ENCODE measurements at regions not wholly inside any gene's neighbourhood (a gene's known extent, or its start where the extent isn't known, plus 50 kb on each side); places are given as distances from the start of the nearest gene placed in this dataset.

- H3K36me3 ChIP-seq (ENCODE audit: control insufficient read depth in 2 of 3, insufficient read depth in 3 of 3, low read length in 3 of 3) = no peaks in the 10 kb centered on the region
- H3K4me3 Mint-ChIP-seq = no peak overlapping the region
- no peaks in the 10 kb centered on the region for H3K4me1 ChIP-seq (ENCODE audit: control insufficient read depth in 2 of 2, insufficient read depth in 2 of 2, low read length in 2 of 2)
- H3K27ac ChIP-seq (ENCODE audit: low read depth, low read length) = no peak overlapping the region
- no peaks in the 10 kb centered on the region for H3K9me3 ChIP-seq (ENCODE audit: control insufficient read depth in 2 of 3, low read length in 3 of 3)
- H3K27me3 Mint-ChIP-seq = peaks cover 0 to 21% (median 14%) of the 10 kb centered on the region in 5 donors
- no peaks in the 10 kb centered on the region for H3K36me3 Mint-ChIP-seq
- H3K9me3 Mint-ChIP-seq = no peaks in the 10 kb centered on the region
- no peak for DNase-seq
- ChIA-PET POLR2A (no interaction called here), CTCF (no interaction called here)
- no peaks in the 10 kb centered on the region for H3K4me1 Mint-ChIP-seq
- ATAC-seq = no peak
- no peaks in the 10 kb centered on the region for H3K27me3 ChIP-seq (ENCODE audit: control insufficient read depth in 2 of 2, insufficient read depth in 2 of 2, low read length in 2 of 2)
- intact Hi-C loops (cut with micrococcal nuclease) = no loop called here
- no peak overlapping the region for H3K4me3 ChIP-seq (ENCODE audit: low read length)
- H3K27ac Mint-ChIP-seq = no peak overlapping the region
These were observed 301.1 kb upstream of the KAZN start for GRCh38 chr1:14297356-14297755.

- ATAC-seq = no peak
- Histone ChIP-seq H3K36me3 (ENCODE audit: control insufficient read depth in 2 of 3, insufficient read depth in 3 of 3, low read length in 3 of 3) (no peaks in the 10 kb centered on the region), H3K4me3 (ENCODE audit: low read length) (no peak overlapping the region), H3K9me3 (ENCODE audit: control insufficient read depth in 2 of 3, low read length in 3 of 3) (no peaks in the 10 kb centered on the region), H3K27ac (ENCODE audit: low read depth, low read length) (no peak overlapping the region), H3K4me1 (ENCODE audit: control insufficient read depth in 2 of 2, insufficient read depth in 2 of 2, low read length in 2 of 2) (no peaks in the 10 kb centered on the region), H3K27me3 (ENCODE audit: control insufficient read depth in 2 of 2, insufficient read depth in 2 of 2, low read length in 2 of 2) (no peaks in the 10 kb centered on the region)
- intact Hi-C loops (cut with micrococcal nuclease) = no loop called here
- CTCF ChIA-PET = no interaction called here
- Mint-ChIP-seq H3K27me3 (peaks cover 0 to 19% (median 15%) of the 10 kb centered on the region in 5 donors), H3K4me3 (no peak overlapping the region), H3K9me3 (no peaks in the 10 kb centered on the region), H3K27ac (no peak overlapping the region), H3K36me3 (no peaks in the 10 kb centered on the region), H3K4me1 (no peaks in the 10 kb centered on the region)
- no peak for DNase-seq
- POLR2A ChIA-PET = no interaction called here
These were observed 299.7 kb upstream of the KAZN start for GRCh38 chr1:14298806-14299205.

- Histone ChIP-seq H3K27me3 (ENCODE audit: control insufficient read depth in 2 of 2, insufficient read depth in 2 of 2, low read length in 2 of 2) (no peaks in the 10 kb centered on the region), H3K36me3 (ENCODE audit: control insufficient read depth in 2 of 3, insufficient read depth in 3 of 3, low read length in 3 of 3) (no peaks in the 10 kb centered on the region), H3K4me3 (ENCODE audit: low read length) (no peak overlapping the region), H3K9me3 (ENCODE audit: control insufficient read depth in 2 of 3, low read length in 3 of 3) (no peaks in the 10 kb centered on the region), H3K27ac (ENCODE audit: low read depth, low read length) (no peak overlapping the region), H3K4me1 (ENCODE audit: control insufficient read depth in 2 of 2, insufficient read depth in 2 of 2, low read length in 2 of 2) (no peaks in the 10 kb centered on the region)
- Mint-ChIP-seq H3K4me3 (no peak overlapping the region), H3K27me3 (peaks cover 0 to 21% (median 16%) of the 10 kb centered on the region in 5 donors), H3K27ac (no peak overlapping the region), H3K4me1 (no peaks in the 10 kb centered on the region), H3K36me3 (no peaks in the 10 kb centered on the region), H3K9me3 (no peaks in the 10 kb centered on the region)
- POLR2A ChIA-PET = no interaction called here
- no peak for DNase-seq
- CTCF ChIA-PET = no interaction called here
- intact Hi-C loops (cut with micrococcal nuclease) = no loop called here
- no peak for ATAC-seq
These were observed 297.3 kb upstream of the KAZN start for GRCh38 chr1:14300991-14301703.

DNA sequence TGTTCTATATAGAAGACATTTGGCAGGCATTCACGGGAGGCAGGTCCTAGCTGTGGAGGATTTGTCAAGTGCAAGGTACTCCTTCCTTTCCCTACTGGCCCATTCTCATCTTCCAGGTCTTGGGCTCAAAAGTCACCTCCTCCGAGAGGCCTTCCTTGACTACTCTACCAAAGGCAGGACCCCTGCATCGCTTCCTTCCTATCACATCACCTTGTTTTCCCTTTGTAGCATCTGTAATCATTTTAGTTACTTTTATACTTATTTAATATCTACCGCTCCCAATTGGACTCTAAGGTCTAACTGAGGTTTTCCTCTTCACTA is 296.8 kb upstream of the KAZN start:
- intact Hi-C loops (cut with micrococcal nuclease) = no loop called here
- no peak overlapping the region for H3K4me3 Mint-ChIP-seq
- no peaks in the 10 kb centered on the region for H3K9me3 ChIP-seq (ENCODE audit: control insufficient read depth in 2 of 3, low read length in 3 of 3)
- no peaks in the 10 kb centered on the region for H3K27me3 ChIP-seq (ENCODE audit: control insufficient read depth in 2 of 2, insufficient read depth in 2 of 2, low read length in 2 of 2)
- DNase-seq (no peak), ATAC-seq (no peak)
- H3K36me3 Mint-ChIP-seq = no peaks in the 10 kb centered on the region
- H3K27ac ChIP-seq (ENCODE audit: low read depth, low read length) = no peak overlapping the region
- H3K27me3 Mint-ChIP-seq = peaks cover 0 to 21% (median 16%) of the 10 kb centered on the region in 5 donors
- no peaks in the 10 kb centered on the region for H3K4me1 ChIP-seq (ENCODE audit: control insufficient read depth in 2 of 2, insufficient read depth in 2 of 2, low read length in 2 of 2)
- no peak overlapping the region for H3K27ac Mint-ChIP-seq
- ChIA-PET POLR2A (no interaction called here), CTCF (no interaction called here)
- H3K4me3 ChIP-seq (ENCODE audit: low read length) = no peak overlapping the region
- H3K36me3 ChIP-seq (ENCODE audit: control insufficient read depth in 2 of 3, insufficient read depth in 3 of 3, low read length in 3 of 3) = no peaks in the 10 kb centered on the region
- H3K4me1 Mint-ChIP-seq = no peaks in the 10 kb centered on the region
- no peaks in the 10 kb centered on the region for H3K9me3 Mint-ChIP-seq

DNA sequence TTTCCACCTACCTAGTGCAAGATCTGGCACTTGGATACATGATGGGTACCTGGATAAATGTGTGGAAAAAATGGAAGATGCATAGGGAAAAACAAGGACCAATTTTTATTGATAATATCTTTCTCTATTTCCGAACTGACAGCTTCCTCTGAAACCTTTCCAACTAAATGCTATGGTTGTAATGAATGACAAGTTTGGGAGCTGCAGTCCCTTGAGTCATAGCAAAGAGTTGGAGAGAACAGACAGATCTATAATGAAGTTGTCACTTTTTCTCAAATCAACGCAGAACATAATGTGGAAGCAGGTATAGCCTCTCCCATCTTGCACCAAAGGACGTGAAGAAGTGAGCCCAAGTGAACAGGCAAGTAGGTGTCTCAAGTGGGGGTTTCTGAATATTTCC is 296.5 kb upstream of the KAZN start:
- no peaks in the 10 kb centered on the region for H3K9me3 ChIP-seq (ENCODE audit: control insufficient read depth in 2 of 3, low read length in 3 of 3)
- DNase-seq = no peak
- no peak overlapping the region for H3K27ac ChIP-seq (ENCODE audit: low read depth, low read length)
- no peak overlapping the region for H3K27ac Mint-ChIP-seq
- no peaks in the 10 kb centered on the region for H3K36me3 ChIP-seq (ENCODE audit: control insufficient read depth in 2 of 3, insufficient read depth in 3 of 3, low read length in 3 of 3)
- H3K27me3 Mint-ChIP-seq = peaks cover 2 to 21% (median 18%) of the 10 kb centered on the region in 5 donors
- ATAC-seq = no peak
- no peaks in the 10 kb centered on the region for H3K4me1 Mint-ChIP-seq
- CTCF ChIA-PET = no interaction called here
- H3K36me3 Mint-ChIP-seq = no peaks in the 10 kb centered on the region
- H3K4me1 ChIP-seq (ENCODE audit: control insufficient read depth in 2 of 2, insufficient read depth in 2 of 2, low read length in 2 of 2) = no peaks in the 10 kb centered on the region
- H3K4me3 ChIP-seq (ENCODE audit: low read length) = no peak overlapping the region
- POLR2A ChIA-PET = no interaction called here
- peaks cover 0 to under 1% (median 0%) of the 10 kb centered on the region in 11 donors for H3K9me3 Mint-ChIP-seq
- no peak overlapping the region for H3K4me3 Mint-ChIP-seq
- intact Hi-C loops (cut with micrococcal nuclease) = no loop called here
- H3K27me3 ChIP-seq (ENCODE audit: control insufficient read depth in 2 of 2, insufficient read depth in 2 of 2, low read length in 2 of 2) = no peaks in the 10 kb centered on the region

DNA sequence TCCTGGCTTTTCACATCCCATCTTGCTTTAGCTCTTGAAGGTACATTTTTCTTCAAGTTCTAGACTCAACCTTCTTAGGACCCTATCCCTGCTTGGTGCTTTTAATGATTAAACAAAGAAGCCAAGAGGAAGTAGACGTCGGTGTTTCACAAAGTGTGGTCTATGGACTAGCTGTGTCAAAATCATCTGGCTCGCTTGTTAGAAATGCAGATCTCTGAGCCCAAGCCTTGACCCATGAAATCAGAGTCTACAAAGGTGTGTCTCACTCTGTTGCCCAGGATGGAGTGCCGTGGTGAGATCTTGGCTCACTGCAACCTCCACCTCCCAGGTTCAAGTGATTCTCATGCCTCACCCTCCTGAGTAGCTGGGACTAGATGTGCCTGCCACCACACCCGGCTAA is 295.5 kb upstream of the KAZN start:
- H3K36me3 Mint-ChIP-seq = no peaks in the 10 kb centered on the region
- peaks cover 0 to 2% (median 0%) of the 10 kb centered on the region in 11 donors for H3K9me3 Mint-ChIP-seq
- no peaks in the 10 kb centered on the region for H3K27me3 ChIP-seq (ENCODE audit: control insufficient read depth in 2 of 2, insufficient read depth in 2 of 2, low read length in 2 of 2)
- ATAC-seq (no peak), DNase-seq (no peak)
- intact Hi-C loops (cut with micrococcal nuclease) = no loop called here
- H3K36me3 ChIP-seq (ENCODE audit: control insufficient read depth in 2 of 3, insufficient read depth in 3 of 3, low read length in 3 of 3) = no peaks in the 10 kb centered on the region
- H3K9me3 ChIP-seq (ENCODE audit: control insufficient read depth in 2 of 3, low read length in 3 of 3) = no peaks in the 10 kb centered on the region
- H3K4me1 ChIP-seq (ENCODE audit: control insufficient read depth in 2 of 2, insufficient read depth in 2 of 2, low read length in 2 of 2) = no peaks in the 10 kb centered on the region
- no peaks in the 10 kb centered on the region for H3K4me1 Mint-ChIP-seq
- no peak overlapping the region for H3K27ac Mint-ChIP-seq
- POLR2A ChIA-PET = no interaction called here
- H3K27ac ChIP-seq (ENCODE audit: low read depth, low read length) = no peak overlapping the region
- H3K27me3 Mint-ChIP-seq = peaks cover 2 to 24% (median 18%) of the 10 kb centered on the region in 5 donors
- no peak overlapping the region for H3K4me3 ChIP-seq (ENCODE audit: low read length)
- H3K4me3 Mint-ChIP-seq = no peak overlapping the region
- CTCF ChIA-PET = no interaction called here

DNA sequence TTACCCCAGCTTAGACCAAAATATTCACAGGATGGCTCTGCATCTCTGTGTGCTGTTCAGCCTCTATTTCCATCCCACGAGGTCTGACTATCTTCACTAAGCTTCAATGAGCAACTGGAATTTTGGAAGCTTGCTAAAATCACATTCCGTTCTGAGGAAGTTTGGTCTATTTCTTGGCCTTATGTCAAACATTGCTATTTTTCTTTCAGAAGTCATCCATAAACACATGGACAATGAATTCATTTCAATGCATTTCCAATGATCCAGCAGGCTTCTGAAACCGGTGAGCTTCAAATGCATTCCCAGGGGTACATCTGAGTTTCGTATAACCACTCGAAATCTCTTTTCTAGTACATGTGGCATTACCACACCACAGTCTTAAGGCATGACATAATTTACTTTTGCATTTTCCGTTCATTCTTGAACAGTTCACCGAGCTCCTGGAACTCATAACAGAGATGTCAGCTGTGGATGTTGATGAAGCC is 294.1 kb upstream of the KAZN start:
- Histone ChIP-seq H3K4me3 (ENCODE audit: low read length) (no peak overlapping the region), H3K4me1 (ENCODE audit: control insufficient read depth in 2 of 2, insufficient read depth in 2 of 2, low read length in 2 of 2) (no peaks in the 10 kb centered on the region), H3K36me3 (ENCODE audit: control insufficient read depth in 2 of 3, insufficient read depth in 3 of 3, low read length in 3 of 3) (no peaks in the 10 kb centered on the region), H3K27ac (ENCODE audit: low read depth, low read length) (no peak overlapping the region), H3K27me3 (ENCODE audit: control insufficient read depth in 2 of 2, insufficient read depth in 2 of 2, low read length in 2 of 2) (no peaks in the 10 kb centered on the region), H3K9me3 (ENCODE audit: control insufficient read depth in 2 of 3, low read length in 3 of 3) (no peaks in the 10 kb centered on the region)
- Mint-ChIP-seq H3K27ac (no peak overlapping the region), H3K9me3 (peaks cover 0 to 2% (median 0%) of the 10 kb centered on the region in 11 donors), H3K36me3 (no peaks in the 10 kb centered on the region), H3K4me1 (no peaks in the 10 kb centered on the region), H3K27me3 (peaks cover 2 to 24% (median 18%) of the 10 kb centered on the region in 5 donors), H3K4me3 (no peak overlapping the region)
- no peak for DNase-seq
- CTCF ChIA-PET = no interaction called here
- POLR2A ChIA-PET = no interaction called here
- ATAC-seq = no peak
- intact Hi-C loops (cut with micrococcal nuclease) = no loop called here

Data from naive thymus-derived CD4-positive, alpha-beta T cell (primary cell).